ENCODE measurements at regions not wholly inside any gene's neighbourhood (a gene's known extent, or its start where the extent isn't known, plus 50 kb on each side); places are given as distances from the start of the nearest gene placed in this dataset.

- TF ChIP-seq DZIP1 (CRISPR knock-in tag; IDR thresholded peaks at IDR 0.05), result no peak
Observed at GRCh38 chr5:135085936-135086725, 52.1 kb upstream of the PITX1 start (continued).

GRCh38 chr5:135085133-135085935, 51.3 kb upstream of the PITX1 start:
- Histone ChIP-seq H3K9me3 (ENCODE audit: low read length) (peaks cover 19% of the 10 kb centered on the region), H3K79me2 (ENCODE audit: insufficient read depth, low read length) (no peaks in the 10 kb centered on the region), H3K4me1 (ENCODE audit: insufficient read depth, low read length) (no peaks in the 10 kb centered on the region), H3K27me3 (ENCODE audit: control insufficient read depth in 1 of 2, insufficient read depth in 2 of 2, low read length in 2 of 2) (no peaks in the 10 kb centered on the region), H3K4me2 (ENCODE audit: low read depth, low read length) (no peak overlapping the region), H2AFZ (ENCODE audit: low read length) (no peak overlapping the region), H4K20me1 (ENCODE audit: insufficient read depth, low read length) (no peaks in the 10 kb centered on the region), H3K36me3 (replicated peaks in 1 of 2; ENCODE audit: control insufficient read depth in 1 of 2, insufficient read depth in 2 of 2, low read length in 2 of 2) (no peaks in the 10 kb centered on the region), H3K9ac (ENCODE audit: insufficient read depth, low read depth, low read length) (no peak overlapping the region), H3K27ac (ENCODE audit: extremely low read length, insufficient read depth, low read length) (no peak overlapping the region), H3K4me3 (replicated peaks in 1 of 3; ENCODE audit: insufficient read depth in 1 of 3, low read depth in 2 of 3, low read length in 3 of 3) (no peak overlapping the region)
- ChIA-PET POLR2A (no interaction called here), CTCF (ENCODE audit: low intra/inter-chr PET ratio, low total read pairs) (no interaction called here)
- FAIRE-seq (no peak), ATAC-seq (no peak), DNase-seq (ENCODE audit: low spot score) (no peak)
- intact Hi-C loops (cut with micrococcal nuclease; ENCODE audit: unreplicated experiment) (no loop called here), in situ Hi-C loops (cut with HindIII; ENCODE audit: extremely low pct_ligation_motif_present, low pct_unique_long_range_greater_than_20kb) (no loop called here)
- 67% methylated on average over 6 of the region's 6 CpGs for WGBS (ENCODE audit: low lambda C conversion rate)
- no TSS peak for BruUV-seq (replicated peaks)
- no peak for TF ChIP-seq ZNF558 (CRISPR knock-in tag; IDR thresholded peaks at IDR 0.05; ENCODE audit: borderline replicate concordance)
- no peak for TF ChIP-seq ZNF674 (CRISPR knock-in tag; IDR thresholded peaks at IDR 0.05; ENCODE audit: low read depth)
- TF ChIP-seq BCL3 (CRISPR knock-in tag; IDR thresholded peaks at IDR 0.05), result no peak
- TF ChIP-seq MIER3 (CRISPR knock-in tag; IDR thresholded peaks at IDR 0.05; ENCODE audit: borderline replicate concordance), result no peak
- no peak for TF ChIP-seq ZNF784 (CRISPR knock-in tag; IDR thresholded peaks at IDR 0.05; ENCODE audit: borderline replicate concordance)
- no peak for TF ChIP-seq ZNF446 (CRISPR knock-in tag; IDR thresholded peaks at IDR 0.05)
- no peak for TF ChIP-seq DNMT1 (CRISPR knock-in tag; IDR thresholded peaks at IDR 0.05)
- no peak for TF ChIP-seq MEIS2 (CRISPR knock-in tag; IDR thresholded peaks at IDR 0.05)
- TF ChIP-seq EEA1 (CRISPR knock-in tag; IDR thresholded peaks at IDR 0.05; ENCODE audit: borderline replicate concordance), result no peak
- TF ChIP-seq ETS1 (CRISPR knock-in tag; IDR thresholded peaks at IDR 0.05), result no peak
- no peak for TF ChIP-seq ZNF280B (CRISPR knock-in tag; IDR thresholded peaks at IDR 0.05; ENCODE audit: borderline replicate concordance)
- TF ChIP-seq ZNF589 (CRISPR knock-in tag; conservative IDR thresholded peaks at IDR 0.05), result no peak

Data from HepG2 (cell line).